ENCODE measurements at regions not wholly inside any gene's neighbourhood (a gene's known extent, or its start where the extent isn't known, plus 50 kb on each side); places are given as distances from the start of the nearest gene placed in this dataset.

- DNase-seq (ENCODE audit: low read depth, low spot score) = no peak
Observed at GRCh38 chr2:22893761-22894517, 491.0 kb upstream of the KLHL29 start.

GRCh38 chr2:22894761-22895160 is 490.2 kb upstream of the KLHL29 start:
- DNase-seq (ENCODE audit: low read depth, low spot score) = no peak

- DNase-seq (ENCODE audit: low read depth, low spot score) = no peak
Observed at GRCh38 chr2:22897428-22897827, 487.6 kb upstream of the KLHL29 start.

GRCh38 chr2:22900674-22901073 is 484.3 kb upstream of the KLHL29 start:
- DNase-seq (ENCODE audit: low read depth, low spot score) = no peak

GRCh38 chr2:22901471-22902179 is 483.4 kb upstream of the KLHL29 start:
- DNase-seq (ENCODE audit: low read depth, low spot score) = no peak

- DNase-seq (ENCODE audit: low read depth, low spot score) = no peak
Observed at GRCh38 chr2:22902180-22902550, 482.8 kb upstream of the KLHL29 start.

- DNase-seq (ENCODE audit: low read depth, low spot score) = no peak
Observed at GRCh38 chr2:22902662-22903165, 482.3 kb upstream of the KLHL29 start.

GRCh38 chr2:22903616-22904015 is 481.4 kb upstream of the KLHL29 start:
- DNase-seq (ENCODE audit: low read depth, low spot score) = no peak

- peak; percentile 30 for DNase-seq (ENCODE audit: low read depth, low spot score)
Observed at GRCh38 chr2:22904126-22904684, 480.8 kb upstream of the KLHL29 start.

GRCh38 chr2:22907330-22907729 is 477.6 kb upstream of the KLHL29 start:
- DNase-seq (ENCODE audit: low read depth, low spot score) = no peak

GRCh38 chr2:22912398-22912797 is 472.6 kb upstream of the KLHL29 start:
- DNase-seq (ENCODE audit: low read depth, low spot score) = no peak

- no peak for DNase-seq (ENCODE audit: low read depth, low spot score)
Observed at GRCh38 chr2:22929998-22930397, 455.0 kb upstream of the KLHL29 start.

GRCh38 chr2:22930781-22931180 is 454.2 kb upstream of the KLHL29 start:
- no peak for DNase-seq (ENCODE audit: low read depth, low spot score)

- DNase-seq (ENCODE audit: low read depth, low spot score) = no peak
Observed at GRCh38 chr2:22932288-22932687, 452.7 kb upstream of the KLHL29 start.

GRCh38 chr2:22934747-22935146 is 450.2 kb upstream of the KLHL29 start:
- DNase-seq (ENCODE audit: low read depth, low spot score) = no peak

- no peak for DNase-seq (ENCODE audit: low read depth, low spot score)
Observed at GRCh38 chr2:22942441-22942840, 442.5 kb upstream of the KLHL29 start.

GRCh38 chr2:22944143-22944542 is 440.8 kb upstream of the KLHL29 start:
- no peak for DNase-seq (ENCODE audit: low read depth, low spot score)

GRCh38 chr2:22946553-22946952 is 438.4 kb upstream of the KLHL29 start:
- no peak for DNase-seq (ENCODE audit: low read depth, low spot score)

- no peak for DNase-seq (ENCODE audit: low read depth, low spot score)
Observed at GRCh38 chr2:22947741-22948140, 437.2 kb upstream of the KLHL29 start.

GRCh38 chr2:22950431-22950830 is 434.5 kb upstream of the KLHL29 start:
- no peak for DNase-seq (ENCODE audit: low read depth, low spot score)

GRCh38 chr2:22952656-22953225 is 432.2 kb upstream of the KLHL29 start:
- no peak for DNase-seq (ENCODE audit: low read depth, low spot score)

GRCh38 chr2:22957446-22957845 is 427.5 kb upstream of the KLHL29 start:
- no peak for DNase-seq (ENCODE audit: low read depth, low spot score)

Measured in iPS DF 19.7 (cell line).